SU-DHL-6 (cell line): ENCODE measurements at regions not wholly inside any gene's neighbourhood (a gene's known extent, or its start where the extent isn't known, plus 50 kb on each side); places are given as distances from the start of the nearest gene placed in this dataset.
A peak's percentile ranks its signal among the peaks of the same experiment; 100 is the strongest.

ENCODE experiments used
- H2AFZ ChIP-seq: fragments of 200-600 bp; sonication (generic); 2 replicates; pipeline ENCODE4 v1.6.1; 2014; ENCODE audit warnings: low read depth, mild to moderate bottlenecking, moderate library complexity, mixed read lengths, antibody characterized with exemption, low read length; ENCODE audit not compliant: severe bottlenecking
- H3F3A ChIP-seq: fragments of 200-600 bp; shearing (Covaris generic); 2 replicates; pipeline ENCODE4 v1.6.0; 2016; ENCODE audit warnings: antibody characterized with exemption, mild to moderate bottlenecking; ENCODE audit not compliant: insufficient read depth
- H3K27ac ChIP-seq: fragments of 200-600 bp; sonication (generic); 2 replicates; pipeline ENCODE4 v1.5.1; 2016; ENCODE audit warnings: low read depth, mild to moderate bottlenecking, low read length, moderate library complexity, mixed read lengths
- H3K27me3 ChIP-seq: fragments of 200-600 bp; sonication (generic), shearing (Covaris generic); 2 replicates; pipeline ENCODE4 v1.6.0; 2014; ENCODE audit warnings: mild to moderate bottlenecking, low read length
- H3K36me3 ChIP-seq: fragments of 200-600 bp; sonication (generic); 2 replicates; pipeline ENCODE4 v1.6.1; 2014; ENCODE audit warnings: mild to moderate bottlenecking, low read length, mixed read lengths
- H3K4me2 ChIP-seq: fragments of 300-600, 200-600 bp; shearing (Covaris generic), sonication (generic); 2 replicates; pipeline ENCODE4 v1.6.0; 2014; ENCODE audit warnings: low read length, low read depth, mild to moderate bottlenecking; ENCODE audit not compliant: poor library complexity, severe bottlenecking
- H3K4me3 ChIP-seq: fragments of 200-600 bp; sonication (generic); 2 replicates; pipeline ENCODE4 v1.5.1; 2014; ENCODE audit warnings: antibody characterized with exemption, low read length, mild to moderate bottlenecking, mixed read lengths; ENCODE audit not compliant: insufficient read depth, poor library complexity, severe bottlenecking
- H3K79me2 ChIP-seq: fragments of 200-600 bp; sonication (generic); 2 replicates; pipeline ENCODE4 v1.6.1; 2014; ENCODE audit warnings: mild to moderate bottlenecking, low read length, moderate library complexity; ENCODE audit not compliant: insufficient read depth
- H3K9ac ChIP-seq: fragments of 200-600 bp; sonication (generic); 2 replicates; pipeline ENCODE4 v1.7.0; 2014; ENCODE audit warnings: mild to moderate bottlenecking, low read length
- H3K9me2 ChIP-seq: fragments of 200-600 bp; sonication (generic); replicated peaks from 2 replicates; pipeline ENCODE4 v1.6.1; 2014; ENCODE audit warnings: low read length; ENCODE audit not compliant: insufficient read depth
- H3K9me3 ChIP-seq: fragments of 200-600 bp; sonication (generic); 2 replicates; pipeline ENCODE4 v1.6.1; 2014; ENCODE audit warnings: low read length, mixed read lengths; ENCODE audit not compliant: insufficient read depth
- H4K20me1 ChIP-seq: fragments of 200-600 bp; sonication (generic); 2 replicates; pipeline ENCODE4 v1.6.1; 2014; ENCODE audit warnings: low read depth, mild to moderate bottlenecking, antibody characterized with exemption, low read length, moderate library complexity, mixed read lengths
- CTCF ChIP-seq: fragments of 200-600 bp; sonication (generic); IDR thresholded peaks from one replicate; pipeline ENCODE4 v1.5.1; 2017; ENCODE audit warnings: antibody characterized with exemption, mild to moderate bottlenecking, low read length, moderate library complexity; ENCODE audit not compliant: insufficient read depth, poor library complexity, severe bottlenecking
- EZH2phosphoT487 ChIP-seq: fragments of 200-600 bp; sonication (generic), shearing (Covaris generic); conservative IDR thresholded peaks from 2 replicates; pipeline ENCODE4 v1.6.1; 2018; ENCODE audit warnings: mild to moderate bottlenecking, antibody characterized with exemption, low read length, moderate library complexity, mixed read lengths

DNA sequence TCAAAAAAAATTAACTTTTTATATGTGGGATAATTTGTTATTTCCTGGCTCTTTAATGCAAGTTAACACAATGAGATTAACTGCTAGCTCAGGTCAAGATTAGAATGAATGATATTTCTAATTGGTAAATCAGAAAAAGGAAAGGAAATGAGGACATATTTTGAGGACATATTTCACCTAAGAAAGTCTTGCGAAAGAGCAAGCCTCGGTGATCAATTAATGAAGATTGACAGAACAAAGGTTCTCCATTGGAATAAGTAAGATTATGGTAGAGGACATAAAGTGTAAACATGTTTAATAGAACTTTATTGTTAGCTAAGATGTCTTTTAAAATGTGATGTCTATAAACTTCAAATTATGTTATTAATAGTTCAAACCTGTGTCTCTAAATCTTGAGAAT lies 1617.8 kb downstream of the KCNT2 start:
- Histone ChIP-seq H3K27me3 (no peaks in the 10 kb centered on the region), H3K27ac (no peak overlapping the region), H3F3A (no peaks in the 10 kb centered on the region), H3K9me2 (no peaks in the 10 kb centered on the region), H3K36me3 (no peaks in the 10 kb centered on the region; the same call in 1 of the 2 replicates), H3K9ac (no peak overlapping the region), H3K79me2 (no peaks in the 10 kb centered on the region), H4K20me1 (no peaks in the 10 kb centered on the region), H2AFZ (peak overlapping the region; percentile 5), H3K4me3 (no peak overlapping the region), H3K4me2 (no peak overlapping the region), H3K9me3 (0 out of 2 replicates have a peak, but pooled peaks cover 3% of the 10 kb centered on the region)
- TF ChIP-seq EZH2phosphoT487 (no peak), CTCF (no peak)

- no peak overlapping the region for H3K4me2 ChIP-seq
- H3K9me3 ChIP-seq: no peaks in the 10 kb centered on the region
- H3K36me3 ChIP-seq: no peaks in the 10 kb centered on the region
- no peaks in the 10 kb centered on the region for H3F3A ChIP-seq
- no peaks in the 10 kb centered on the region for H3K9me2 ChIP-seq
- H2AFZ ChIP-seq: no peak overlapping the region
- TF ChIP-seq CTCF (no peak), EZH2phosphoT487 (no peak)
- no peak overlapping the region for H3K9ac ChIP-seq
- H3K27ac ChIP-seq: no peak overlapping the region
- H3K27me3 ChIP-seq: no peaks in the 10 kb centered on the region
- no peaks in the 10 kb centered on the region for H4K20me1 ChIP-seq
- no peaks in the 10 kb centered on the region for H3K79me2 ChIP-seq
- H3K4me3 ChIP-seq: no peak overlapping the region
Measured at GRCh38 chr1:194975913-194976312, 1632.3 kb downstream of the KCNT2 start.

DNA sequence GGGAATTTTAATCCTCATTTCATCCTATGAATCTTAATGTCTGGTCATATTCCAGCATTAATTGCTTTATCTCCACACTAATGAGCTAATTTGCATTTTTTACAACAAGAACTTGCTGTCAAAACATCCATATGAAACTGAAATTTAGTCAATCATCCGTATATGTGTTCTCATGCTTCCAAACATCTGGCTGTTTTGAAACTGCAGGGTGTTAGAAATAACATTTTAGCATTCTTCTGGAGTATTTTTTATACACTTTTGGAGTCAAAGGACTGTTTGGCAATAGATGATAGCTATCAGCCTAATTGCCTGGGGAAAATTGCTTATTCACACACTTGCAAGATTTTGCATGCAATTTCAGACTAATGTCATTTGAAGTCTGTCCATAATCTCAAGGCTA lies 1639.3 kb downstream of the KCNT2 start:
- Histone ChIP-seq H3K9ac (no peak overlapping the region), H3K9me2 (no peaks in the 10 kb centered on the region), H3K79me2 (no peaks in the 10 kb centered on the region), H2AFZ (peak overlapping the region; percentile 63), H3K27me3 (no peaks in the 10 kb centered on the region), H3K27ac (no peak overlapping the region), H3K4me2 (peak overlapping the region; percentile 33), H4K20me1 (no peaks in the 10 kb centered on the region), H3F3A (no peaks in the 10 kb centered on the region), H3K9me3 (no peaks in the 10 kb centered on the region), H3K4me3 (no peak overlapping the region), H3K36me3 (no peaks in the 10 kb centered on the region)
- TF ChIP-seq EZH2phosphoT487: no peak
- TF ChIP-seq CTCF: no peak
